ENCODE measurements at regions not wholly inside any gene's neighbourhood (a gene's known extent, or its start where the extent isn't known, plus 50 kb on each side); places are given as distances from the start of the nearest gene placed in this dataset.
"Not testable (repeated sequence)": the region's sequence is repeated elsewhere in the genome, so short reads cannot be mapped to it uniquely, and the experiment has no call there.

DNA sequence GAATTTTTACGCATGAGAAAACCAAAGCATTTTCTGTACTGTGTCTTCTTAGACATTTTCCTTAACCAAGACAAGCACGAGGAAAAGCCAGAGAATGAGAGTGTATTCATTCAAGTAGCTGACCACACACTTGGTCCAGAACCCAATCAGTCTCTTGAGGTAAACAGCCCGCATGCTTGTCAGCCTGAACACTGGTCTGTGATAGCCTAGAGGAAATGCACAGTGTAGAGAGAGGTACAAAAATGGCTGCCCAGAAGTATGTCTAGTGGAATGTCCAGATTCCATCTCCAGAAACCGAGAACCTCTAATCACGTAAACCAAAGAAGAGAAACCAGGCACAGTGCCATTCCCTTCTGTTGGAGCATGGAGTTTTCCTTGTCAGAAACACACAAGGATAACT is 80.0 kb upstream of the SNX2 start:
- TF ChIP-seq, protein P1, sequence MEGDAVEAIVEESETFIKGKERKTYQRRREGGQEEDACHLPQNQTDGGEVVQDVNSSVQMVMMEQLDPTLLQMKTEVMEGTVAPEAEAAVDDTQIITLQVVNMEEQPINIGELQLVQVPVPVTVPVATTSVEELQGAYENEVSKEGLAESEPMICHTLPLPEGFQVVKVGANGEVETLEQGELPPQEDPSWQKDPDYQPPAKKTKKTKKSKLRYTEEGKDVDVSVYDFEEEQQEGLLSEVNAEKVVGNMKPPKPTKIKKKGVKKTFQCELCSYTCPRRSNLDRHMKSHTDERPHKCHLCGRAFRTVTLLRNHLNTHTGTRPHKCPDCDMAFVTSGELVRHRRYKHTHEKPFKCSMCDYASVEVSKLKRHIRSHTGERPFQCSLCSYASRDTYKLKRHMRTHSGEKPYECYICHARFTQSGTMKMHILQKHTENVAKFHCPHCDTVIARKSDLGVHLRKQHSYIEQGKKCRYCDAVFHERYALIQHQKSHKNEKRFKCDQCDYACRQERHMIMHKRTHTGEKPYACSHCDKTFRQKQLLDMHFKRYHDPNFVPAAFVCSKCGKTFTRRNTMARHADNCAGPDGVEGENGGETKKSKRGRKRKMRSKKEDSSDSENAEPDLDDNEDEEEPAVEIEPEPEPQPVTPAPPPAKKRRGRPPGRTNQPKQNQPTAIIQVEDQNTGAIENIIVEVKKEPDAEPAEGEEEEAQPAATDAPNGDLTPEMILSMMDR (IDR thresholded peaks at IDR 0.05; ENCODE audit: control extremely low read depth, extremely low read depth, low read depth, missing control alignments) = no peak
- no peak for DNase-seq (ENCODE audit: extremely low spot score)
- POLR2A ChIA-PET = no interaction called here
- CTCF ChIA-PET = interaction anchor here (0.6 to 3.4 kb wide), 3 partner anchors 10 to 720 kb away, joined by 3 to 20 read pairs (median 4); no protein-coding TSS in a partner anchor

DNA sequence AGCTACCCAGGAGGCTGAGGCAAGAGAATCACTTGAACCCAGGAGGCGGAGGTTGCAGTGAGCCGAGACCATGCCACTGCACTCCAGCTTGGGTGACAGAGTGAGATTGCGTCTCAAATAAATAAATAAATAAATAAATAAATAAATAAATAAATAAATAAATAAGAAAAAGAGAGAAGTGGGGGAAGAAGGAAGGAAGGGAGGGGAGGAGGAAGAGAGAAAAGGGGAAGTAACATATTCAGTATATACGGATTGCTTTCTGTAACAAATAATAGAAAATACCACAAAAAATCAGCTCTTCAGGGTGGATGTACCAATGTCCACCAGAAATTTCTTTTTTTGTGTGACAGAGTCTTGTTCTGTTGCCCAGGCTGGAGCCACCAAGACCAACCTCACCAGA is 78.1 kb upstream of the SNX2 start:
- DNase-seq (ENCODE audit: extremely low spot score); POLR2A ChIA-PET: not testable (repeated sequence)
- CTCF ChIA-PET = interaction anchor here (3.4 kb wide), 1 partner anchor 8 kb away, joined by 20 read pairs; no protein-coding TSS in a partner anchor

DNA sequence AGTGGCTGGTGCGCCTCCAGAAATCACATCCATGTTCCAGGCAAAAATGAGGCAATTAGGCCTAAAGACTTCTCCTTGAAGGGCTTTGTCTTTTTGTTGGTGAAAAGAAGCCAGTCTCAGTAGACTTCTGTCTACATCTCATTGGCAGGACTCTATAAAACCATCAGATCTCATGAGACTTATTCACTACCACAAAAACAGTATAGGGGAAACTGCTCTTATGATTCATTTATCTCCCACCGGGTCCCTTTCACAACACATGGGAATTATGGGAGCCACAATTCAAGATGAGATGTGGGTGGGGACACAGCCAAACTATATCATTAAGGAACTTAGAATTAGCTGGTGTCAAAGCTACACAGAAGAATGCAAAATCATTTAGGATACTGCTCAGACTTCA is 77.7 kb upstream of the SNX2 start:
- CTCF ChIA-PET = no interaction called here
- POLR2A ChIA-PET = no interaction called here
- DNase-seq (ENCODE audit: extremely low spot score) = no peak
- TF ChIP-seq, protein P1 (IDR thresholded peaks at IDR 0.05; ENCODE audit: control extremely low read depth, extremely low read depth, low read depth, missing control alignments) = no peak

DNA sequence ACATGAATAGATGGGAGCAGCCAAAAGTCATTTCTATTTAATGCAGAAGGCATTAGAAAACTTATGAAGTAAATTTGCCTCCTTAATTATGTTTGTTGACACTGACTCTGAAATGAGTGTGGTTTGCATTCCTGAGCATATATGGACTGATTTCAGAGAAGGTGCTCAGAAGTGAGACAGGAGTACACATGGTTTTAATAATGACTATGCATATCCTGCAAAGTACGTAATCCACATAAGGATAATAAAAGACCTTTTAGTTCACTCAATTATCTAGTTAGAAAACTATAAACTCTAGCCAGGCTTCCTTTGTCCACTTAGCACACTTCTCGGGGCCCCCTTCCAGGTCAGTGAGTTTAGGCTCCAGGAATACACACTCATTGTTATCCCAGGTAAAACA is 75.7 kb upstream of the SNX2 start:
- POLR2A ChIA-PET = no interaction called here
- TF ChIP-seq, protein P1 (IDR thresholded peaks at IDR 0.05; ENCODE audit: control extremely low read depth, extremely low read depth, low read depth, missing control alignments) = no peak
- DNase-seq (ENCODE audit: extremely low spot score) = no peak
- CTCF ChIA-PET = no interaction called here

DNA sequence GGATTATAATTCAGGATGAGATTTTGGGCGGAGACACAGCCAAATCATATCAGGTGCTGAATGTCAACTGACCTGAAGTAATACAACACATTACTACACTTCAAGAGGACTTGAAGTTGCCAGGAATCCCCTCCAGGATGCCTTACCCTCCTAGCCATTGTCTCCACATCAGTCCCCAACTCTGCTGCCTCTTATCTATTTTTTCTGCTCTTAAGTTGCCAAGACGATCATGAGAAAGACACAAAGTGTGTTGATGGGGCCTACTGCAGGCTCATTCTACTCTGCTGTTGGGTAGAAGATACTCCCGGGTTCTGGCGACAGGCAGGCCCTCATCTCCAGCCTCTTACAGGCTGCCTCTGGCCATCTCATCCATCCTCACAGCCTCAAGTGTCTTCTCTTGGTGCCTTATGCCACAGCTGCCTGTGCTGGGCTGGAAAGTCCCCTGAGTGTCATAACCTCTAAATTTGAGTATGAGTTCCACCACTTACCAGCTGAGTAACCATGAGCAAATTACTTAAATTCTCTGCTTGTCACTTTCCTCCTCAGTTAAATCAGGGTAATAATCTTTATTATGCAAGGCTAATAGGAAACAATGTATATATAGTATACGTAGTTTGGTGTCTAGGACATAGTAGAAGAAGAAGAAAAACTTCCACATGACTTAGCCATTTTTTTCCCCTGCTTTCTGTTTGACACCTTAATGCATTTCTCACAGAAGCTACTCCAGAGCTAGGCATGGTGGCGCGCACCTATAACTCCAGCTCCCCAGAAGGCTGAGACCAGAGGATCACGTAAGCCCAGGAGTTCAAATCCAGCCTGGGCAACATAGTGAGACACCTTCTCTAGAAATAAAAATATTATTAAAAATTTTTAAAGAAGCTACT is 73.0 kb upstream of the SNX2 start:
- ChIA-PET POLR2A (interaction anchor here (0.5 to 0.6 kb wide), 2 partner anchors 88 to 129 kb away, joined by 4 to 9 read pairs; no protein-coding TSS in a partner anchor), CTCF (interaction anchor here (0.7 to 4.2 kb wide), 6 partner anchors 14 to 202 kb away, joined by 3 to 25 read pairs (median 4); no protein-coding TSS in a partner anchor)
- TF ChIP-seq, protein P1 (IDR thresholded peaks at IDR 0.05; ENCODE audit: control extremely low read depth, extremely low read depth, low read depth, missing control alignments) = no peak
- peak; percentile 50 for DNase-seq (ENCODE audit: extremely low spot score)

DNA sequence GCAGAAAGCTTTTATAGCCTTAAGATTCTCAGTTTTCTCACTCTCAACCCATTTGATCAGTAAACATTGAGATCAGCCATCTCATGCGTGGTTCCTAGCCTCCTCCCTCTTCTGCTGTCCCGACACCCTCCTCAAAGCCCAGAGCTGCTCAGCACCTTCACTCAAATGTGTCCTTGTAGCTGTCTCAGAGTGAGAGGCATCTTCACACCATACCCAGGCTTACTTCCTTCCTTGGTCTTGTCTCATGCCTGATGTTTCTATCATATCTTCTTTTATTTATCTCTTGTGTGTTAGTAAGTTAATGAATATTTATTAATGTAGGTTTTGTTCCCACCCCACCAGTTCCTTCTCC is 72.4 kb upstream of the SNX2 start:
- CTCF ChIA-PET = interaction anchor here (0.7 to 4.2 kb wide), 9 partner anchors 13 to 202 kb away, joined by 3 to 25 read pairs (median 4); no protein-coding TSS in a partner anchor
- DNase-seq (ENCODE audit: extremely low spot score) = no peak
- POLR2A ChIA-PET = interaction anchor here (0.5 to 0.6 kb wide), 2 partner anchors 87 to 129 kb away, joined by 4 to 9 read pairs; no protein-coding TSS in a partner anchor
- TF ChIP-seq, protein P1 (IDR thresholded peaks at IDR 0.05; ENCODE audit: control extremely low read depth, extremely low read depth, low read depth, missing control alignments) = no peak

DNA sequence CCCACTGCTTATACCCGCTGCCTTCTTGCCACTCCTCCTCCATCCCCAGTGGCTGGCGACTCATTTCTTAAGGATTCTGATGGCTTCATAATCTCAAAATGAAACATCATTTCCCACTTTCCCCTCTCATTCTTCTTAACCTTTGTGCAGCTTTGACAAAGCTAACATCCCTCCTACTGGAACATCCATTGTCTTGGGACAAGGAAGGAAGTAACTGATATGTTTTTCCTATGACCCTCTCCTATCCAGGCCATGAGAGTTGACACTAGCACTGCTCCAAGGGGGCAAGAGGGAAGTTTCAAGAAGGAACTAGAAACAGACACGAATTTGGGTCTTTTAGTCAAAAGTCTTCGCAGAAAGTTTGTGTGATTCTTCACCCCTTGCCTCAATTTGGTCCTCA is 71.7 kb upstream of the SNX2 start:
- ChIA-PET CTCF (interaction anchor here (0.7 to 4.2 kb wide), 19 partner anchors 13 to 322 kb away, joined by 3 to 25 read pairs (median 5); partner anchors contain the start of gene SNX24), POLR2A (no interaction called here)
- TF ChIP-seq, protein P1 (IDR thresholded peaks at IDR 0.05; ENCODE audit: control extremely low read depth, extremely low read depth, low read depth, missing control alignments) = no peak

More for the DNA sequence above, 71.7 kb upstream of the SNX2 start:
- DNase-seq (ENCODE audit: extremely low spot score) = no peak

All from GM10248 (cell line).